CD14-positive monocyte (primary cell): ENCODE measurements at regions not wholly inside any gene's neighbourhood (a gene's known extent, or its start where the extent isn't known, plus 50 kb on each side); places are given as distances from the start of the nearest gene placed in this dataset.
"Not testable (repeated sequence)": the region's sequence is repeated elsewhere in the genome, so short reads cannot be mapped to it uniquely, and the experiment has no call there.

Experiments used
- DNase-seq, 3 donors: peaks; one replicate each; pipeline ENCODE4 v3.0.0-alpha.2; 2011 to 2022
- H2AFZ ChIP-seq: 2 replicates; pipeline ENCODE4 v1.6.0; 2012; ENCODE audit warnings: mild to moderate bottlenecking, low read depth, low read length, inconsistent platforms; ENCODE audit not compliant: insufficient read depth, poor library complexity, severe bottlenecking
- H3K27ac ChIP-seq, 2 donors: 1 replicate in 1 of 2; 2 replicates in 1 of 2; pipeline ENCODE4 v1.5.1; 2012 to 2013; ENCODE audit warnings: low read length in 2 of 2, control low read depth in 1 of 2, inconsistent platforms in 1 of 2, low read depth in 1 of 2, mild to moderate bottlenecking in 1 of 2
- H3K27me3 ChIP-seq, 2 donors: one replicate each; pipeline versions ENCODE4 v1.6.0 to v1.6.1; 2011 to 2013; ENCODE audit warnings: low read length in 2 of 2; ENCODE audit not compliant: control insufficient read depth in 2 of 2, insufficient read depth in 2 of 2
- H3K36me3 ChIP-seq, 2 donors: replicated peaks in 1 of 2; 1 replicate in 1 of 2; 2 replicates in 1 of 2; pipeline versions ENCODE4 v1.5.1 to v1.6.1; 2012 to 2013; ENCODE audit warnings: low read length in 2 of 2, control low read depth in 1 of 2, inconsistent platforms in 1 of 2, mild to moderate bottlenecking in 1 of 2; ENCODE audit not compliant: insufficient read depth in 2 of 2, control insufficient read depth in 1 of 2
- H3K4me1 ChIP-seq, 2 donors: 1 replicate in 1 of 2; 2 replicates in 1 of 2; pipeline versions ENCODE4 v1.5.1 to v1.6.1; 2012 to 2013; ENCODE audit warnings: low read length in 2 of 2, control low read depth in 1 of 2, inconsistent platforms in 1 of 2, mild to moderate bottlenecking in 1 of 2, moderate library complexity in 1 of 2; ENCODE audit not compliant: insufficient read depth in 2 of 2, control insufficient read depth in 1 of 2
- H3K4me2 ChIP-seq: replicated peaks from 2 replicates; pipeline ENCODE3; 2012; ENCODE audit warnings: low read length, moderate library complexity, mild to moderate bottlenecking; ENCODE audit not compliant: poor library complexity, severe bottlenecking; ENCODE audit errors: extremely low read depth
- H3K4me3 ChIP-seq, 3 experiments: fragments of 200-600 bp in 1 of 3; sonication (generic) in 1 of 3; replicated peaks in 1 of 3; 1 replicate in 2 of 3; 2 replicates in 1 of 3; pipeline ENCODE4 v1.5.1; 2011 to 2013; ENCODE audit warnings: low read length in 3 of 3, mild to moderate bottlenecking in 3 of 3, control low read depth in 2 of 3, low read depth in 2 of 3, inconsistent platforms in 1 of 3, moderate library complexity in 1 of 3
- H3K79me2 ChIP-seq: 2 replicates; pipeline ENCODE4 v1.6.0; 2012; ENCODE audit warnings: mild to moderate bottlenecking, control low read depth, inconsistent platforms, low read length, moderate library complexity; ENCODE audit not compliant: insufficient read depth
- H3K9ac ChIP-seq: 2 replicates; pipeline ENCODE4 v1.6.0; 2017; ENCODE audit warnings: low read length, mild to moderate bottlenecking; ENCODE audit not compliant: insufficient read depth, poor library complexity, severe bottlenecking
- H3K9me3 ChIP-seq, 2 donors: replicated peaks in 1 of 2; 1 replicate in 1 of 2; 2 replicates in 1 of 2; pipeline versions ENCODE4 v1.5.1 to v1.6.1; 2012 to 2013; ENCODE audit warnings: low read length in 2 of 2, control low read depth in 1 of 2; ENCODE audit not compliant: control insufficient read depth in 1 of 2, insufficient read depth in 1 of 2
- H4K20me1 ChIP-seq: 2 replicates; pipeline ENCODE4 v1.6.0; 2012; ENCODE audit warnings: mild to moderate bottlenecking, low read length, control low read depth, moderate library complexity; ENCODE audit not compliant: insufficient read depth
- H3K27ac Mint-ChIP-seq, 7 donors: one replicate each; pipeline ENCODE4 v1.8.0; 2020; ENCODE audit warnings: mild to moderate bottlenecking in 7 of 7, mixed read lengths in 7 of 7, moderate library complexity in 6 of 7, inconsistent platforms in 2 of 7
- H3K27me3 Mint-ChIP-seq, 3 donors: one replicate each; pipeline ENCODE4 v1.8.0; 2021 to 2022; ENCODE audit warnings: low read depth in 3 of 3, mild to moderate bottlenecking in 3 of 3, mixed read lengths in 3 of 3, moderate library complexity in 3 of 3, inconsistent platforms in 1 of 3
- H3K36me3 Mint-ChIP-seq, 2 donors: one replicate each; pipeline ENCODE4 v1.8.0; 2020; ENCODE audit warnings: mixed read lengths in 2 of 2, inconsistent platforms in 1 of 2, mild to moderate bottlenecking in 1 of 2
- H3K4me1 Mint-ChIP-seq: one replicate; pipeline ENCODE4 v1.8.0; 2020; ENCODE audit warnings: mild to moderate bottlenecking, mixed read lengths
- H3K4me3 Mint-ChIP-seq, 2 donors: one replicate each; pipeline ENCODE4 v1.8.0; 2020; ENCODE audit warnings: mild to moderate bottlenecking in 2 of 2, mixed read lengths in 2 of 2, moderate library complexity in 1 of 2
- H3K9me3 Mint-ChIP-seq, 7 donors: one replicate each; pipeline ENCODE4 v1.8.0; 2020 to 2022; ENCODE audit warnings: mixed read lengths in 7 of 7, mild to moderate bottlenecking in 6 of 7, moderate library complexity in 6 of 7, inconsistent platforms in 2 of 7
- WGBS: methylation state at CpG from one replicate; pipeline ENCODE4 v1.1.5; 2013; ENCODE audit warnings: missing lambda C conversion rate; ENCODE audit not compliant: insufficient coverage; 5-methylcytosine and 5-hydroxymethylcytosine counted together
- intact Hi-C, 2 donors: fragments of 100-400 bp; cut with micrococcal nuclease; formaldehyde crosslinking; loops; one replicate each; pipeline versions ENCODE4 v1.15.0 to v1.15.1; 2023
- TF ChIP-seq, protein P1 (sequence below): fragments of 200-600 bp; IDR thresholded peaks from one replicate; pipeline ENCODE4 v1.8.0; 2022; ENCODE audit warnings: antibody characterized with exemption, mild to moderate bottlenecking

DNA sequence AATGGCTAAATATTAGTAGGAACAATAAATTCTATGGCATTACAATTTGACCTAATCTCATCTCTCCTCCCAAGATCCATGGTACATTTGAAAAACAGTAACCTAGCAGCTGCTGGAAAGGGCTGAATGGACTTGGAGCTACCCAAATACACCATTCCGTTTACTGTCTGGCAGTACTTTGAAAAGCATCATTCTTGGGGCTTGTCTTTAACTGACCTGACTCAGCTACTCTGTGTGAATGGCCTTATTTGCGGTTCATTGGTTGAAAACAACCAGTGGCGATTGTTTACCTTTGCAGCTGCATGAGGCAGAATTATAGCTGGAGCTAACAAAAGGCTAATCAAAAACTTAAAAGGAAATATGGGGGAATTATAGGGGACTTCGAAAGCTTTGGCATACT, 311.2 kb upstream of the MCTP2 start:
- no peak overlapping the region for H3K9ac ChIP-seq
- TF ChIP-seq, protein P1, sequence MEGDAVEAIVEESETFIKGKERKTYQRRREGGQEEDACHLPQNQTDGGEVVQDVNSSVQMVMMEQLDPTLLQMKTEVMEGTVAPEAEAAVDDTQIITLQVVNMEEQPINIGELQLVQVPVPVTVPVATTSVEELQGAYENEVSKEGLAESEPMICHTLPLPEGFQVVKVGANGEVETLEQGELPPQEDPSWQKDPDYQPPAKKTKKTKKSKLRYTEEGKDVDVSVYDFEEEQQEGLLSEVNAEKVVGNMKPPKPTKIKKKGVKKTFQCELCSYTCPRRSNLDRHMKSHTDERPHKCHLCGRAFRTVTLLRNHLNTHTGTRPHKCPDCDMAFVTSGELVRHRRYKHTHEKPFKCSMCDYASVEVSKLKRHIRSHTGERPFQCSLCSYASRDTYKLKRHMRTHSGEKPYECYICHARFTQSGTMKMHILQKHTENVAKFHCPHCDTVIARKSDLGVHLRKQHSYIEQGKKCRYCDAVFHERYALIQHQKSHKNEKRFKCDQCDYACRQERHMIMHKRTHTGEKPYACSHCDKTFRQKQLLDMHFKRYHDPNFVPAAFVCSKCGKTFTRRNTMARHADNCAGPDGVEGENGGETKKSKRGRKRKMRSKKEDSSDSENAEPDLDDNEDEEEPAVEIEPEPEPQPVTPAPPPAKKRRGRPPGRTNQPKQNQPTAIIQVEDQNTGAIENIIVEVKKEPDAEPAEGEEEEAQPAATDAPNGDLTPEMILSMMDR = no peak
- H3K27me3 ChIP-seq = no peaks in the 10 kb centered on the region
- WGBS = 95% methylated on average over 4 of the region's 4 CpGs
- Mint-ChIP-seq H3K27me3 (peaks cover 0 to 1% (median 0%) of the 10 kb centered on the region in 3 donors), H3K4me1 (no peaks in the 10 kb centered on the region), H3K36me3 (no peaks in the 10 kb centered on the region), H3K9me3 (peaks cover 0 to 5% (median 0%) of the 10 kb centered on the region in 7 donors), H3K4me3 (no peak overlapping the region), H3K27ac (no peak overlapping the region)
- no peaks in the 10 kb centered on the region for H3K9me3 ChIP-seq
- H3K27ac ChIP-seq = no peak overlapping the region
- H3K79me2 ChIP-seq = no peaks in the 10 kb centered on the region
- H3K4me3 ChIP-seq = no peak overlapping the region
- H4K20me1 ChIP-seq = no peaks in the 10 kb centered on the region
- no peak overlapping the region for H2AFZ ChIP-seq
- DNase-seq = no peak
- intact Hi-C loops = no loop called here
- no peak overlapping the region for H3K4me2 ChIP-seq
- no peaks in the 10 kb centered on the region for H3K36me3 ChIP-seq
- H3K4me1 ChIP-seq = no peaks in the 10 kb centered on the region

DNA sequence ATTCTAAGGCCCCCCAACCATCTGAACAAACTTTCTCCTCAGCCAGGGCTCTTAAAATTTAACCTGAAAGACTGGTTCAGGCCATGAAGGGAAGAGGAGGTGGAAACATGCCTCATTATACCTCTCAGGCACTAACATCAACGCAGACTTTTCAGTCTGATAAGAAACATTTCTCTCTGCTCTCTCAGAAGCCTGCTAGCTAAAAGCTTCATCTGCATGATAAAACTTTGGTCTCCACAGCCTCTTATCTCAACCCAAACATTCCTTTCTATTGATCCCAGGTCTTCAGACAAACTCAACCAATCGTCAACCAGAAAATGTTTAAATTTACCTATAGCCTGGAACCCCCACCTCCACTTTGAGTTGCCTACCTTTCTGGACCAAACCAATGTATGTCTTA, 312.6 kb upstream of the MCTP2 start:
- intact Hi-C loops, H3K4me3 Mint-ChIP-seq, H3K36me3 ChIP-seq, H3K36me3 Mint-ChIP-seq, H3K27me3 ChIP-seq, H2AFZ ChIP-seq, H3K9ac ChIP-seq, H3K4me1 ChIP-seq, H3K4me1 Mint-ChIP-seq, H3K9me3 Mint-ChIP-seq, H3K27me3 Mint-ChIP-seq, H3K27ac Mint-ChIP-seq, H3K27ac ChIP-seq, H3K4me2 ChIP-seq, H3K79me2 ChIP-seq, H3K9me3 ChIP-seq, DNase-seq, H4K20me1 ChIP-seq, H3K4me3 ChIP-seq: not testable (repeated sequence)
- WGBS = 88% methylated on average over 1 of the region's 2 CpGs
